NCI-H1417 treated with DMSO at 0.1 percent for 48 hours (cell line): ENCODE measurements at regions not wholly inside any gene's neighbourhood (a gene's known extent, or its start where the extent isn't known, plus 50 kb on each side); places are given as distances from the start of the nearest gene placed in this dataset.
"Not testable (repeated sequence)": the region's sequence is repeated elsewhere in the genome, so short reads cannot be mapped to it uniquely, and the experiment has no call there.

Experiments used
- DNase-seq: peaks from one replicate; lab custom pipeline; 2025; lab: John Stamatoyannopoulos, UW

DNA sequence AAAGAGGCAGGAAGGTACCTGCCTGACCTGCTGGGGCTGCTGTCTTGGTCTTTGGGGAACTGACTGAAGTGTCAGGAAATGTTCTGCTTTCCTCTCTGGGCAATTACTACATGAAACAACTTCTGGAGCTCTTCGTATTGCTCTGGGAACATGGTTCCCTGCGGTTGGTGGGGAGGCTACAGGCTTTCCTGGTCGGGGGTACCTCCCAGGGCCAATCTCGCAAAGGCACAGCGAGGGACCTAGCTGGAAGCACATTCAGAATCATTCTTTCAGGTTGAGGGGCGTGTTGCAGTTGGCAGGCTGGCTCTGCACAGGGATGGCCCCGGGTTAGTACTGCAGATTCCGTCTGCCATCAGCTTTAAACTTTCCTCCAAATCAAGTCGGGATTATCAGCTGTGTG, 88.9 kb upstream of the RANBP3L start:
- DNase-seq, result no peak

DNA sequence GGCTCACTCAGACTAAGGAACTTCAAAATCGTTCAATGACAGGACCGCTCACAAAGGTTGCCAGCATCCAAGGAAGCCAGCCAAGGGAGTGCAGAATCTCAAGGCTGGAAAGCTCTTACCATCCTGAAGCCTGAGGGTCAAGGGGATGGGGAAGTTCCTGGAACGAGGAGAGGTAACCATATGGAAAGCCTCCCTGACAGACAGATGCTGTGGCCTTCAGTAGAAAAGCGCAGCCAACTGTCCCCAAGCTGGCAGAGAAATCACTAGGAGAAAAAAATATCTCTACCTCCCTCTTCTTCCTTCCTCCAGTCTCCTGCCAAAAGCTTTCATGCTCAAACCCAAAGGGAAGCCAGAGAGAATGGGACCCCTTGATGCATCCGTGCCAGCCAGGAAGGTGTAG, 90.5 kb upstream of the RANBP3L start:
- DNase-seq, result no peak

DNA sequence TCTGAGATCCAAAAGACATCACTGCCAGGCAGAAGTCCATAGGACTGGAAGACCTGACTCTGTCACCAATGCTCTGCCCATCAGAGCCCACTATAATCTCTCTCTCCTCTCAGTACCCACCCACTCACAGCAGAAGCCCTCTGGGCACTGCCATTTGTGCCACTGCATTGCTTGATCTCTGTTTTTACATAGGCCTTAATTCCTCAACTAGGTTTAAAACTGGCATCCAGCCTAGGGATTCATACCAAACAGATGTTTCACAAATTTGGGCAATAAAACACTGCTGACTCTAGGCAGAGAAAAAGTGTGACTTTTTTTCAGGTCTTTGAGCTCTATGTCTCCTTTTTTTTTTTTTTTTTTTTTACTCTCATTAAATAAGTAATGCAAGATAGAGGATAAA, 91.1 kb upstream of the RANBP3L start:
- no peak for DNase-seq

DNA sequence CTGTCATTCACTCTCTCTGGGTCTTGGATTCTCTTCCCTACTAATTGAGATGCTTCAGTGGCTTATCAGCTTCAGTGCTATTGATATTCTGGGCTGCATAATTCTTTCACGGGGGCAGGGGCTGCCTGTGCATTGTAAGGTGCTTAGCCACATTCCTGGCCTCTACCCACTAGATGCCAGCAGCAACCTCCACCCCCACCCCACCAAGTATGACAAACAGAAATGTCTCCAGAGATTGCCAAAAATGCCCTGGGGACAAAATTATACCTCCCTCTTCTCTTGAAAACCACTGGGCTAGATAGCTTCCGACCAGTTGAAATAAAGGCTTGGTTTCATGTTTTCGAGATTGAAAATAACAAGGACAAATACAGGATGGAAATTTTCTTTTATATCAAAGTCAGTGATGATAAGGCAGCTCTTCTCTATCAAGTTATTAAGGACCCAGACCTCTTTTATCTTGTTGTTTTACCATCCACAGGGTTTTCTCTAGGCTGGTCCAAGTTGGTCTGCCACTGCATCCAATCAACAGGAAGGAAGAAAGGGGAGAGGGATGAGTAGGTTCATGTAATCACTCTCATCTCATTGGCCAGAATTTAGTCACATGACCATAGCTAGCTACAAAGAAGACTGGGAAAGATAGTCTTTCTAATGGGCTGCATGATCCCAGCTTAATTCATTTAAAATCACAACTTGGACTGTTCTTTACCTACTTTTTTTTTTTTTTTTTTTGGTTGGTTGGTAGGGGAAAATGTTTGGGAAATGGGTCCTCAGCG, 92.1 kb upstream of the RANBP3L start:
- no peak for DNase-seq

DNA sequence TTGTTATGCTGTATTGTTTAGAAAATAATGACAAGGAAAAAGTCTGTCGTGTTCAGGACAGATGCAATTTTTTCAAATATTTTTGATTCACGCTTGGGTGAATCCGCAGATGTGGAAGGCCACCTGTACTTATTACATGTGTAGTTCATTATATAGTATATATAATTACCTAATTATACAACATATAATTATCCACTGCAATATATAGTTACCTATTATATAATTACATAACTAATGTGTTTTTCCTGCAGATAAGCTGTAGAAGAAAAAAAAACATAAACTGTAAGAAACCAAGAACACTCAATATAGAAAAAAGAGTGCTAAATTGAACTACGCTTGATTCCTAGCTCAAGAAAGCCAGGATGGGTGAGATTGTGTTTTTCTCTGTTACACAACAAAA, 93.6 kb upstream of the RANBP3L start:
- peak; percentile 32 for DNase-seq

DNA sequence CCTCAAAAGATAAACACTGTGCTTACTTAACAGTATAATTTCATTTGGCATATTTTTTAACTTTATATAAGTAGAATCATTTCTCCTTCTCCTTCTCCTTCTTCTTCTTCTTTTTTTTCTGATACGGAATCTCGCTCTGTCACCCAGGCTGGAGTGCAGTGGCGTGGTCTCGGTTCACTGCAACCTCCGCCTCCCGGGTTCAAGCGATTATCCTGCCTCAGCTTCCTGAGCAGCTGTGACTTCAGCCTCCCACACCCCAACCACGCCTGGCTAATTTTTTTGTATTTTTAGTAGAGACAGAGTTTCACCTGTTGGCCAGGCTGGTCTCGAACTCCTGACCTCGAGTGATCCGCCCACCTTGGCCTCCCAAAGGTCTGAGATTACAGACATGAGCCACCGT, 94.2 kb upstream of the RANBP3L start:
- DNase-seq, result not testable (repeated sequence)

DNA sequence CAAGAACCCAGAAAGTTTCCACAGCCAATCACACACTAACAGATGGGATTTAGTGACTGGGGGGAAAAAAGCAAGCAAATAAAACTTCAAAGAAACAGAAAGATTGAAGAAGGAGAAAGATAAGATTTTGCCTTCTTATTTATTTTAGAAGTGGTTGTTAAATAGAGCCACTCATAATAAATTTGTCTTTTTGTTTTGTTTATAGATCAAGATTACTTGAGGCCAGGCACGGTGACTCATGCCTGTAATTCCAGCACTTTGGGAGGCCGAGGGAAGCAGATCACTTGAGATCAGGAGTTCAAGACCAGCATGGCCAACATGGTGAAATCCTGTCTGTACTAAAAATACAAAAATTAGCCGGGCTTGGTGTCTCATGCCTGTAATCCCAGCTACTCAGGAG, 94.9 kb upstream of the RANBP3L start:
- DNase-seq, result no peak

DNA sequence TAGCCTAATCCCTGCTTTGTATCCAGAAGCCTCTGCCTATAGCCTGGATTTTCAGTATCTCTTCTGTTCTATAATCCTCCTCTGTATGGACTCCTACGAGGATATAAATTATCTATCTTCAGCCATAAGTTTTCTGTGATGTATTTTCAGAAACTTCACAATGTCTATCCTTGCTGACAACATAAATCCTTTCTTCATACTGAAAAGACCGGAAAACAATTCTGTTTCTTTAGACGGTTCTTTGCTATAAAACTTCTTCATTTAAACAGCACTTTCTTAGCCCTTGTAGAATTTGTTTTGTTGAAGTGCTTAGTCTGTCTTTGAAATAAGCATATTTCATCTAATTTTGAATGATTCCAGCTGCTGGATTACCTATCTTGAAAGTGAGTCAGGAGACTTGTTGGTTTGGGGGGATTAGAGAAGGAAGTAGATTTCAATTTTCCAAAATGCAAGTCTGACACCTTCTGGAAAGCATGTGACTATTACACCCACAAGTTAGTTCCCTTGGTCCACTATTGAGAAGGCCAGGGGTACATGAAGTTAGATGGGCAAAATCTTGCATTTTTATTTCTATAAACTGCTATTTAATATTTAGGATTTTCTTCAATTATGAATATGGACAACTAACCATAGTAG, 96.3 kb upstream of the RANBP3L start:
- peak; percentile 6 for DNase-seq

DNA sequence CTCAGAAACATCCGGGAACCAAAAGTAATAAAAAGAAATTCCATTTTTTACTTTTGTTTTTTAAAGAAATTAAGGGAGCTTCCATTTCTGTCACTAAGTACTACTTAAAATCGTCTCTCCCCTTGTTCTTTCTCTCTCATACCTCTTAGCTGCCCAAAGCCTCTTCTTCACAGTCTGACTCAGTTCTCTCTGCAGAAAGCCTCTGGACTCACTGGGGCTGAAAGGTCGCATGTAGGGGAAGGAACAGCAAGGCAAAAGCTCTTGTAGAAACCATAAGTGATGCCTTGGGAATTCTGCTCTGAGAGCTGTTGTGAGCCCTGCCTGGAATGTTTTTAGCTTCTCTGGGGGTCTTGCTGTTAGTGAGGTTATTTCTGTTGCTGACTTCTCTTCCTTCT, 100.8 kb upstream of the RANBP3L start:
- DNase-seq, result no peak

DNA sequence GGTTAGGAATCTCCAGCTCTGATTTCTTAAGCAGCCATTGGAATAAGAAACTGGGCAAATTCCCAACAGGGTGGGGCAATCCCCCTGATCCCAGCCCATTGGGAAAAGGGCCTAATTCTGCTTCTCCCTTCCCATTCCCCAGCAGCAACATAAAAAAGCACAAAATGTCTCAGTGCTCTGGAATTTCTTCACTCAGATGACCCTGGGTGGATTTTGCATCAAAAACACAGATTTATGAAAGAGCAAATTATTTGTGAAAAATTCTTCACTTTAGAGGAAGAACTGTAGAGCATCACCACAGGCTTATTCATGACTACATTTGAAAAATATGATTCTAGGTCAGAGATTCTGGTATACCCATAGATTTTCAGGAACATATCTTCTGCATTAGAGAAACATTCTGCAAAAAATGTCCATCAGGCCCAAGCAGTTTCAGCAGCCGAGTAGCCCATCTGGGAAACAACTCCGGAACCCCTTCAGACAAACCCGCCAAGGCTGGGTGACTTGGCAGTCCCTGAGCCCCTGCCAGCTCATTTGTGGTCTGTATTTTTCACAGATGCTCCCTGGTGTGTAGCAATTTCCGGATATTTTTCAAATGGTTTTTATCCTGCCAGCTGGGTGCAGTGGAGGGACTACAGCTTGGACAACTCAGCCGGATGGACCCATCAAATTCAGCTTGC, 102.1 kb upstream of the RANBP3L start:
- DNase-seq, result no peak

DNA sequence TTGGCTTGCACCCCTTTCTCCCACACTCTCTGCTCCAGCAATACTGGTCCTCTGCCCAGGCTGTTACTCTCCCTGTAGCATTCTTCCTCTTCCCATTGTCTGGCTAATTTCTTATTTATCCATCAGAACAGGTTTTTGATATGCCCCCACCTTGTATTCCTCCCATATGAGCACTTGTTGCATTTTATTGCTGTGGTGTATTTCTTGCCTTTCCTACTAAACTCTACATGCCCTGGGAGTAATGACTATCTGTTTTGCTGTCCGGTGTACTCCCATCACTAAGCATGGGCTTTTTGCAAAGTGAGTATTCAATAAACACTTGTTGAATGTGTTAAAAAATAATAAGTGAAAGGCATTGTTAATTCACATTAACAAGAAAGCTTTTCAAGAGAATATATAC, 104.3 kb upstream of the RANBP3L start:
- no peak for DNase-seq

DNA sequence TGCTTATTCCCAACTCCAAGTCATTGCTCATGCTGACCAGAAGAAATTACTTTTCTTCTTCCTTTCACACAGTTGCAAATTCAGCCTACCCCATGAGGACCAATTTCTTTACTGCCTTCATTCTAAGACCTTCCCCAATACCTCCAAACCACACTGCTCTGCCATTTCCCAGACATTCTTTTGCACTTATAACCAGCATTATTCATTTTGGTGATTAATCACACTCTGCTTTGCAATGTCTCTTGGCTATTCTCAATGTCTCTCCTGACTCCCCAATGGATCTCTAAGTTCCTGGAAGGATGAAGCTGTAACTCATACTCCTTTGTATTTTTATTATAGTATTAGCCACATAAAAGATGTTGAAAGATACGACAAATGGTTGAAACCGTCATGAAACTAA, 105.7 kb upstream of the RANBP3L start:
- no peak for DNase-seq

DNA sequence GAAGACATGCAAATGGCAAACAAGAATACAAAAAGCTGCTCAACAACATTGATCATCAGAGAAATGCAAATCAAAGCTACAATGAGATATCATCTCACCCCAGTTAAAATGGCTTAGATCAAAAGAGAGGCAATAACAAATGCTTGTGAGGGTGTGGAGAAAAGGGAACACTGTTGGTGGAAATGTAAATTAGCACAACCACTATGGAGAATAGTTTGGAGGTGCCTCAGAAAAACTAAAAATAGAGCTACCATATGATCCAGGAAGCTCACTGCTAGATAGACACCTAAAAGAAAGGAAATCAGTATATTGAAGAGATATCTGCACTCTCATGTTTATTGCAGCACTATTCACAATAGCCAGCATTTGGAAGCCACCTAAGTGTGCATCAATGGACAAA, 108.0 kb upstream of the RANBP3L start:
- not testable (repeated sequence) for DNase-seq

DNA sequence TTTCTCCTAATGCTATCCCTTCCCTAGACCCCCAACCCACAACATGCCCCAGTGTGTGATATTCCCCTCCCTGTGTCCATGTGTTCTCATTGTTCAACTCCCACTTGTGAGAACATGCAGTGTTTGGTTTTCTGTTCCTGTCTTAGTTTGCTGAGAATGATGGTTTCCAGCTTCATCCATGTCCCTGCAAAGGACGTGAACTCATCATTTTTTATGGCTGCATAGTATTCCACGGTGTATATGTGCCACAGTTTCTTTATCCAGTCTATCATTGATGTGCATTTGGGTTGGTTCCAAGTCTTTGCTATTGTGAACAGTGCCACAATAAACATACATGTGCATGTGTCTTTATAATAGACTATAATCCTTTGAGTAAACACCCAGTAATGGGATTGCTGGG, 109.0 kb upstream of the RANBP3L start:
- not testable (repeated sequence) for DNase-seq

DNA sequence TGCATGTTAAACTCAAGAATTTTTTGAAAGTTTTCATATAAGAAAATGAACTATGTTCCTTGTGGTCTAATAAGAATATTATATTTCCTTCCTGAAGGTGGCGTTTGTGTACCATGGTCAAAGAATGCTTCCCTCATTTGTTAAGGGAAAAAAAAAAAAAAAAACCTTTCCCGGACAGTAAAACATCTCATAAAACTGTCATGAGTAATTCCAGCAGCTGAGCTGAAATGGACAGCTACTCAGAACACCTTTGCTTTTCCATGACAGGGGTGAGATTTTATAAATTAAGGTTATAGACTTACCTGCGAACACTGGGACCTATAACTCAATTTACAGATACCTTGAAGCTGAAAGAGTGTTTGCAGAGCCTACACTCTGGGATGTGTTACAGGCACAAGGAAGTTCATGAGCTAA, 113.2 kb upstream of the RANBP3L start:
- no peak for DNase-seq

DNA sequence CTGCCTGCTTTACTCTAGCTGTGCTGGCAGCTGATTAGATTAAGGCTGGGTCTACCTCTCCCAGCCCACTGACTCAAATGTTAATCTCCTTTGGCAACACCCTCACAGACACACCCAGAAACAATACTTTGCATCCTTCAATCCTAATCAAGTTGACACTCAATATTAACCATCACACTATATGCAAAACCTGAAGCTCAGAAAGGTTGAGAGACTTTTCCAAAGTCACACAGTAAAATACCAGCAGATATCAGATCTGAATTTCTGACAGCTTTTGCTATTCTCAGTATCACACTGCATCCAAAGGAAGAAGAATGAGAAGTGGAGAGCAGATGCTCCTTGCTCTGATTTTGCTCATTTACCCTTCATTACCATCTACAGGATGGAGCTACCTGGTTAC, 114.9 kb upstream of the RANBP3L start:
- DNase-seq, result no peak

DNA sequence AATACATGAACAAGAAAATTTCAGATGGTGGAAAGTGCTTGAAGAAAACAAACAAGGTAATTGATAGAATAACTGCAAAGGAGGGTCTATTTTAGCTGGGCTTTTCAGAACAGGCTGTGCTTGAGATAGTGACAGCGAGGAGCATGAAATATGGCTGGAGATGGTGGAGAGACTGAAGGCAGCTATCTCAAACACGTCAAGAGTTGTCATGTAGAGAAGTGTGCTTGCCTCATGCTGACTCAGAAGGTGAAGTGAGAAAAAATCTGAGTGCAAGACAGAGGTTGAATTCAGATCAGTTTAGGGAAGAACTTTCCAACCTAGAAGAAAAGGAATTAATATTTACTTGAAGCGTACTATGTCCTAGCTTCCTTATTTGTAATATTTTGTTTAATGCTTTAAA, 115.5 kb upstream of the RANBP3L start:
- DNase-seq, result no peak

DNA sequence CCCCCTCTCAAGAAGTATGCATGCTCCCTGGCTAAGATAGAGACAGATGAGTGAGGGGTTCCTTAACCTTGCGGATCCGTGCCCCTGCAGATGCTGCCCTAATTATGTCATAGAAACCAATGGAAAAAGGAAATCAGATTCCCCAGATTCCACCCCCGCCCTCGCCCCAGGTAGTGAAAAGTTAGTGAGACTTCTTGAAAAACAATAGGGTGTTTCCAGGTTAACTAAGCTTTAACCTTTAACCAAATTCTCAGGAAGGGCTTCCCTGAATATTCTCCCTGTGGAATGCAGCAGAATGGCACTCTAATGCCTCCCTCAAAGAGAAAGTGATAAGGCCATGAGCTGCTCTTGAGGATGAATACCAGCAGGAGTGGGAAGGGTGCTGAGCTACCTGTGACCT, 116.0 kb upstream of the RANBP3L start:
- no peak for DNase-seq

DNA sequence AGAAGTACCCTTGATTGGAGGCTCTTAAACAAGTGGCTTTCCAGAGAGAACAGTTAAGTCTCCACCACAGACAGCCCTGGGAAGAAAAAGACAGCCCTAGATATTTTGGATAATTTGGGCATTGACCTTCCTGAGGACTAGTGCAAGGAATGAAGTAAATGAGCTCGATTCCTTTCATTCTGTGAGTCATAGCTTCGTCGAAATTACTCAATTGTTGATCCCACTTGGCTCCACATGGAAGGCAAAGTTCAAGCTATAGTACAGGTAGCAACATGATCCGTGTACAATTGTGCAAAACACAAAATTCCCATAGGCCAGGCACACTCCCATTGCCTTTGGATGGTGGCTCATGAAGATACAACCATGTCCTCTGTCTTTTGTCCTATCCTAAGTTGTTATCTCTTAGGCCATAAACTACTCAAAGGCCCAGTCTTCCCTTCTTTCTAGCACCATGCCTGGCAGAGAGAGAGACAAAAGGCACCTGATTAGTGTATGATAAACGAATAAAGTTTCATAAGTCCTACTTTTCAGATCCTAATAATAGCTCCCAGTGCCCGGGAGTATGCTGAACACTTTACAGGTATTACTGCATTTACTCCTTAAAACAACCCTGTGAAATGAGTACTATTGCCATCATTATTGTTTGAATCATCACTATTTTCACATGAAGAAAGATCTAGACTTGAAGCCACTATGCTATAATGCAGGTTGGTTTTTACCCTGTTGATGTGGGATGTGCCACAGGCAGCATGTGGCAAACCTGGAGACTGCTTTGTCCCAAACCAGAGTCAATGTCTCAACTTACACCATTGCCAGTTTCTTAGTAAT, 116.7 kb upstream of the RANBP3L start:
- DNase-seq, result no peak

DNA sequence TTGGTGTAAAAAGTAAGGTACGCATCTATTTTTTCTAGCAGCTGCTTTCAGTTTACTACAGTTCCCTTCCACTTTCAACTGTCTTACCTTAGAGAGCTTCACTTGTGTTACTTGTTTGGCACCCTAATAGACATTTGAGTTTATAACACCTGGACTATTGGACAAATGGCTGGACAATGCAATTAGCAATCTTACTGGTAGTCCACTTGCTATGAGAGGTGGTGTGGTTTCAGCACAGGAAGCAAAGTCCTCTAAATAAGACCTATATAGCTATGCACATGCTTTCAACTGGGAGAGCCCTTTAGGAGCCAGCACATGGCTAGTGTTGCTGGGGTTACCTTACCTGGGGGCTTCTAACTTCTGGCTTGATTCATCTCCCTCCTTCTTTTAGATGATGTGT, 119.6 kb upstream of the RANBP3L start:
- no peak for DNase-seq

DNA sequence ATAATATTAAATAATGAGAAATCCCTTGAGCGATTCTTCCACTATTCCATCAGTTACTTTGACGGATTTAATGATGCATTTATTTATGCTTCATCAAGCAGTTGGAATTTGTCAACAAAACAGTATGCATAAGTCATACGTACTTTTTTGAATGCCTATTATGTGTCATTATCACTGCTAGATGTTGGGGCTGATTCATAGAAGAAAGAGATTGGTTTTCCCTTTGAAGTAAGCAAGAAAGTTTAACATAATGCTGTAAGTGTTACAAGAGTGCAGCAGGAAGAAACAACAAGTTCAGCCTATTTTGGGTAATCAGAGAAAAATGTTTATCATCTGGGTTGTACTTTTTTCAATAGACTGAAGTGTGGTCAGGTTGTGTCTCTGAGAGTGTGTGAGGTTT, 121.2 kb upstream of the RANBP3L start:
- no peak for DNase-seq

DNA sequence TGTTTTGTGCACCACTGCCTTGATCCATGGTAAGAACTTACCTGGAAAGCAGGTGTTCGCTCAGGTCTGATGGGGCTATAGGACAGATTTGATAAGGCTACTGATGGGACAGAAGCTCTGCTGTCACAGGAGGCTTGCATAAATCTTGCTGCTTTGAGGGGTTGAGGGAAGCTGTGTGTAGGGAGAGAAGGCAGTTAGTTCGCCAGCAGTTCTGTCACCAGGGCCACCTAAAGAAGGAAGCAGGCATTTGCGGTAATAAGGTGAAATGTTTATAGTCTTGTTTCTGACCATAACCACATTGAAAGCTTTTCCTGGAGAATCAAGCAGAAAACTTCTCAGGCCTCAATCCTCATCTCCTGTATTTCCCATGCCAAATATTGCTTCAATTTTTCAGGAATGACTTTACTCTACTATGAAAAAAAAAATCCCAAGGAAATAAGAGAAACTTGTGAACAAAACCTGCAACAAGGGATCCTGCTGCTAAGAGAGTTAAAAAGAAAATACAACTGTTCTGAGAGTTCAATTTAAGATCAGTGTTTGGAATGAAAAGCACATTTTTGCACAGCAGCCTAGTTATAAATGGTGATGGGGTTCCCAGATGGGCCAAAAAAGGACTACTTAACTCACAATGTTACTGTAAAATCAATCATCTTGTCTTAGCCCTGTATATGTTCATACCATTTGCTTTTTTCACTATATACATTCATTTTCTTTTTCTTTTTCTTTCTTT, 122.0 kb upstream of the RANBP3L start:
- no peak for DNase-seq
